HEK293 (cell line): ENCODE measurements at regions not wholly inside any gene's neighbourhood (a gene's known extent, or its start where the extent isn't known, plus 50 kb on each side); places are given as distances from the start of the nearest gene placed in this dataset.

ENCODE experiments used
- CTCF ChIA-PET: fragments of 350-600 bp; formaldehyde crosslinking; extraction: SDS; loops from one replicate; lab custom pipeline; 2021; ENCODE audit warnings: antibody characterized with exemption; lab: Yijun Ruan, JAX
- POLR2A ChIA-PET: fragments of 300-600 bp; formaldehyde crosslinking; extraction: SDS; loops from one replicate; lab custom pipeline; 2020; ENCODE audit warnings: antibody characterized with exemption, inconsistent platforms; lab: Yijun Ruan, JAX
- H3K27ac ChIP-seq: fragments of 200-500 bp; sonication (Bioruptor generic); 2 replicates; pipeline ENCODE4 v1.5.1; 2014; ENCODE audit warnings: low read depth, low read length, control low read depth, inconsistent platforms; ENCODE audit errors: extremely low read depth
- H3K36me3 ChIP-seq, 2 experiments: fragments of 200-500 bp in 1 of 2; sonication (Bioruptor generic) in 1 of 2; 1 replicate in 1 of 2; 2 replicates in 1 of 2; pipeline ENCODE4 v1.5.1; 2014 to 2017; ENCODE audit warnings: inconsistent platforms in 2 of 2, low read length in 2 of 2; ENCODE audit not compliant: control insufficient read depth in 2 of 2, insufficient read depth in 1 of 2
- H3K4me1 ChIP-seq: fragments of 200-500 bp; sonication (Bioruptor generic); 2 replicates; pipeline ENCODE4 v1.5.1; 2014; ENCODE audit warnings: mild to moderate bottlenecking, low read length, inconsistent platforms; ENCODE audit not compliant: control insufficient read depth, insufficient read depth
- H3K4me3 ChIP-seq: 2 replicates; pipeline ENCODE4 v1.5.1; 2011; ENCODE audit warnings: low read depth, mild to moderate bottlenecking, control low read depth, low read length, moderate library complexity
- H3K9me3 ChIP-seq: fragments of 200-500 bp; sonication (Bioruptor generic); 2 replicates; pipeline ENCODE4 v1.5.1; 2014; ENCODE audit warnings: low read depth, low read length, inconsistent platforms; ENCODE audit not compliant: control insufficient read depth, insufficient read depth
- EGR2 ChIP-seq: fragments of 450-650 bp; formaldehyde crosslinking; IDR thresholded peaks from 2 replicates; pipeline ENCODE4 v1.5.1; 2016; ENCODE audit warnings: low read depth, missing biosample characterization, missing genetic modification characterization
- GFI1B ChIP-seq: fragments of 450-650 bp; formaldehyde crosslinking; IDR thresholded peaks from 2 replicates; pipeline ENCODE4 v1.5.1; 2016; ENCODE audit warnings: missing biosample characterization, missing genetic modification characterization
- GLIS1 ChIP-seq: fragments of 450-650 bp; formaldehyde crosslinking; IDR thresholded peaks from 2 replicates; pipeline ENCODE4 v1.5.1; 2016; ENCODE audit warnings: missing biosample characterization, missing genetic modification characterization
- SALL2 ChIP-seq: fragments of 450-650 bp; formaldehyde crosslinking; IDR thresholded peaks from 2 replicates; pipeline ENCODE4 v1.5.0; 2017; ENCODE audit warnings: missing biosample characterization, mild to moderate bottlenecking, missing genetic modification characterization, borderline replicate concordance
- YY1 ChIP-seq: fragments of 450-650 bp; formaldehyde crosslinking; IDR thresholded peaks from 2 replicates; pipeline ENCODE4 v1.5.1; 2018; ENCODE audit warnings: missing biosample characterization, missing genetic modification characterization
- ZBTB48 ChIP-seq: fragments of 450-650 bp; formaldehyde crosslinking; IDR thresholded peaks from 2 replicates; pipeline ENCODE4 v1.5.1; 2016; ENCODE audit warnings: missing biosample characterization, missing genetic modification characterization
- ZFP37 ChIP-seq: fragments of 450-650 bp; formaldehyde crosslinking; IDR thresholded peaks from 2 replicates; pipeline ENCODE4 v1.5.1; 2016; ENCODE audit warnings: missing biosample characterization, missing genetic modification characterization
- ZFP41 ChIP-seq: fragments of 450-650 bp; formaldehyde crosslinking; IDR thresholded peaks from 2 replicates; pipeline ENCODE4 v1.5.1; 2016; ENCODE audit warnings: missing biosample characterization, missing genetic modification characterization, borderline replicate concordance
- ZNF10 ChIP-seq: fragments of 450-650 bp; formaldehyde crosslinking; IDR thresholded peaks from 2 replicates; pipeline ENCODE4 v1.5.1; 2017; ENCODE audit warnings: missing biosample characterization, missing genetic modification characterization
- ZNF175 ChIP-seq: fragments of 450-650 bp; formaldehyde crosslinking; IDR thresholded peaks from 2 replicates; pipeline ENCODE4 v1.5.1; 2016; ENCODE audit warnings: missing biosample characterization, missing genetic modification characterization
- ZNF280D ChIP-seq: fragments of 450-650 bp; formaldehyde crosslinking; IDR thresholded peaks from 2 replicates; pipeline ENCODE4 v1.5.1; 2016; ENCODE audit warnings: missing biosample characterization, missing genetic modification characterization
- ZNF341 ChIP-seq: fragments of 450-650 bp; formaldehyde crosslinking; IDR thresholded peaks from 2 replicates; pipeline ENCODE4; 2016; ENCODE audit warnings: low read depth, missing biosample characterization, missing genetic modification characterization
- ZNF510 ChIP-seq: fragments of 450-650 bp; formaldehyde crosslinking; IDR thresholded peaks from 2 replicates; pipeline ENCODE4 v1.5.1; 2018; ENCODE audit warnings: mild to moderate bottlenecking, missing genetic modification characterization, missing biosample characterization; ENCODE audit not compliant: insufficient replicate concordance
- ZNF624 ChIP-seq: fragments of 450-650 bp; formaldehyde crosslinking; IDR thresholded peaks from 2 replicates; pipeline ENCODE4 v1.5.1; 2017; ENCODE audit warnings: missing biosample characterization, missing genetic modification characterization
- ZNF677 ChIP-seq: fragments of 450-650 bp; IDR thresholded peaks from 2 replicates; pipeline ENCODE4 v1.5.0; 2018; ENCODE audit warnings: missing biosample characterization, mild to moderate bottlenecking, missing genetic modification characterization, moderate library complexity
- ZNF785 ChIP-seq: fragments of 450-650 bp; formaldehyde crosslinking; IDR thresholded peaks from 2 replicates; pipeline ENCODE4 v1.5.1; 2016; ENCODE audit warnings: missing biosample characterization, missing genetic modification characterization
- TF ChIP-seq, protein P1 (sequence below): fragments of 450-650 bp; formaldehyde crosslinking; IDR thresholded peaks from 2 replicates; pipeline ENCODE4 v1.5.1; 2016; ENCODE audit warnings: missing biosample characterization, missing genetic modification characterization, borderline replicate concordance
- TF ChIP-seq, protein P2 (sequence below): fragments of 450-650 bp; formaldehyde crosslinking; IDR thresholded peaks from 2 replicates; pipeline ENCODE4 v1.5.1; 2016; ENCODE audit warnings: missing biosample characterization, missing genetic modification characterization
- TF ChIP-seq, protein P3 (sequence below): fragments of 450-650 bp; formaldehyde crosslinking; IDR thresholded peaks from 2 replicates; pipeline ENCODE4 v1.5.1; 2016; ENCODE audit warnings: missing biosample characterization, missing genetic modification characterization

DNA sequence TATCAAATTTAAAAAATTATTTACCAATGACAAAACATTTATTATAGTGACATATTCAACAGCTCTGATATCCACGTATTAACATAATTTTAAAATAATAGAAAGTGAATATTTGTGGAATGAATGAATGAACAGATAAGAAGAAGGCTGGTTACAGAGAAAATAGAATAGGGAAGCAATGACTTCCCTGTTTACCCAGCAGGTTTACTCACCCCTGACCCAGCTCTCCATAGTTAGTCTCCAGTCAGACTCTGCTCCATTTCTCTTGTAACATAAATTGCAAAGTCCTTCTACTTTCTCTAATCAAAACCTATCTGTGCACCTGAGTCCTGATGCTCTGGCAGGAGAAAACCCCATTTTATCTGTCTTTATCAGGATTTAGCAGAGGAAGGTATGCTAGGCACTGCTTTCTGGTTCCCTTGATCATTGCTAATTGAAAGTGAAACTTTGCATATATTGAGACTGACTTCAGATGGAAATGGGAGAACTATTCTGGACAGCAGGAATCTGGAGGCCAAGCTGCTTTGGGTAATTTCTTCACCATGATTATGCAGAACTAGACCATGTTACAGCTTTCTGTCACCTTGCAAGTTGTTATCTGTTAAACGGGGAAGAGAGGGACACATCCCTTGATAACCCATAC lies 363.0 kb downstream of the FAT4 start:
- no peaks in the 10 kb centered on the region for H3K9me3 ChIP-seq
- no peak overlapping the region for H3K27ac ChIP-seq
- no peaks in the 10 kb centered on the region for H3K4me1 ChIP-seq
- ChIA-PET POLR2A (no interaction called here), CTCF (no interaction called here)
- no peak for TF ChIP-seq ZNF510 (tag by site-specific recombination)
- TF ChIP-seq, all 188 proteins: peak for 0
- H3K36me3 ChIP-seq = no peaks in the 10 kb centered on the region
- H3K4me3 ChIP-seq = no peak overlapping the region

DNA sequence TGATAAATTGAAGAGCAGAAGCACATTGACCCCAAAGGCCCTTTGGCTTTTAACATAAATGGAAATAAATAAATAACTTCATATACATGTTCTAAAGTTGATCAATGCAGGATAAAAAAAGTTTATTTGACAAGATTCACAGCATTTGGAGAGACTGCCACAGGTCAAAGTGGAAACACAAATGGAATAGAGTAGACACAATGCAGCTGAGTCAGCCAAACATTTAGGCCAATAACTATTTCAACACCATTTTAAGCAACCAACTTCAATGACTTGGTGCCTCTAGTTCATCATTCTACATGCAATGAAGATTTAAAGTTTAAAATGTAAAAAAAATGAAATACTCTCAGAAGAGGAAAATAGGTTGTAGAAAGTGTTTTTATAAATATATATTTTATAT lies 365.2 kb downstream of the FAT4 start:
- no peak overlapping the region for H3K4me3 ChIP-seq
- no peak overlapping the region for H3K27ac ChIP-seq
- CTCF ChIA-PET = no interaction called here
- no peaks in the 10 kb centered on the region for H3K36me3 ChIP-seq
- POLR2A ChIA-PET = no interaction called here
- H3K9me3 ChIP-seq = no peaks in the 10 kb centered on the region
- TF ChIP-seq, protein P1, sequence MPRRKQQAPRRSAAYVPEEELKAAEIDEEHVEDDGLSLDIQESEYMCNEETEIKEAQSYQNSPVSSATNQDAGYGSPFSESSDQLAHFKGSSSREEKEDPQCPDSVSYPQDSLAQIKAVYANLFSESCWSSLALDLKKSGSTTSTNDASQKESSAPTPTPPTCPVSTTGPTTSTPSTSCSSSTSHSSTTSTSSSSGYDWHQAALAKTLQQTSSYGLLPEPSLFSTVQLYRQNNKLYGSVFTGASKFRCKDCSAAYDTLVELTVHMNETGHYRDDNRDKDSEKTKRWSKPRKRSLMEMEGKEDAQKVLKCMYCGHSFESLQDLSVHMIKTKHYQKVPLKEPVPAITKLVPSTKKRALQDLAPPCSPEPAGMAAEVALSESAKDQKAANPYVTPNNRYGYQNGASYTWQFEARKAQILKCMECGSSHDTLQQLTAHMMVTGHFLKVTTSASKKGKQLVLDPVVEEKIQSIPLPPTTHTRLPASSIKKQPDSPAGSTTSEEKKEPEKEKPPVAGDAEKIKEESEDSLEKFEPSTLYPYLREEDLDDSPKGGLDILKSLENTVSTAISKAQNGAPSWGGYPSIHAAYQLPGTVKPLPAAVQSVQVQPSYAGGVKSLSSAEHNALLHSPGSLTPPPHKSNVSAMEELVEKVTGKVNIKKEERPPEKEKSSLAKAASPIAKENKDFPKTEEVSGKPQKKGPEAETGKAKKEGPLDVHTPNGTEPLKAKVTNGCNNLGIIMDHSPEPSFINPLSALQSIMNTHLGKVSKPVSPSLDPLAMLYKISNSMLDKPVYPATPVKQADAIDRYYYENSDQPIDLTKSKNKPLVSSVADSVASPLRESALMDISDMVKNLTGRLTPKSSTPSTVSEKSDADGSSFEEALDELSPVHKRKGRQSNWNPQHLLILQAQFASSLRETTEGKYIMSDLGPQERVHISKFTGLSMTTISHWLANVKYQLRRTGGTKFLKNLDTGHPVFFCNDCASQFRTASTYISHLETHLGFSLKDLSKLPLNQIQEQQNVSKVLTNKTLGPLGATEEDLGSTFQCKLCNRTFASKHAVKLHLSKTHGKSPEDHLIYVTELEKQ = no peak
- no peak for TF ChIP-seq ZNF624 (tag by site-specific recombination)
- TF ChIP-seq ZNF280D = no peak
- no peak for TF ChIP-seq ZNF785 (tag by site-specific recombination)
- TF ChIP-seq SALL2 (tag by site-specific recombination) = no peak
- TF ChIP-seq, protein P2, sequence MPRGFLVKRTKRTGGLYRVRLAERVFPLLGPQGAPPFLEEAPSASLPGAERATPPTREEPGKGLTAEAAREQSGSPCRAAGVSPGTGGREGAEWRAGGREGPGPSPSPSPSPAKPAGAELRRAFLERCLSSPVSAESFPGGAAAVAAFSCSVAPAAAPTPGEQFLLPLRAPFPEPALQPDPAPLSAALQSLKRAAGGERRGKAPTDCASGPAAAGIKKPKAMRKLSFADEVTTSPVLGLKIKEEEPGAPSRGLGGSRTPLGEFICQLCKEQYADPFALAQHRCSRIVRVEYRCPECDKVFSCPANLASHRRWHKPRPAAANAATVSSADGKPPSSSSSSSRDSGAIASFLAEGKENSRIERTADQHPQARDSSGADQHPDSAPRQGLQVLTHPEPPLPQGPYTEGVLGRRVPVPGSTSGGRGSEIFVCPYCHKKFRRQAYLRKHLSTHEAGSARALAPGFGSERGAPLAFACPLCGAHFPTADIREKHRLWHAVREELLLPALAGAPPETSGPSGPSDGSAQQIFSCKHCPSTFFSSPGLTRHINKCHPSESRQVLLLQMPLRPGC = no peak
- TF ChIP-seq YY1 (tag by site-specific recombination) = no peak
- TF ChIP-seq ZNF10 = no peak
- no peak for TF ChIP-seq ZFP41 (tag by site-specific recombination)
- TF ChIP-seq ZNF677 (tag by site-specific recombination) = no peak
- TF ChIP-seq ZBTB48 = no peak
- no peak for TF ChIP-seq ZNF175
- no peak for TF ChIP-seq ZFP37 (tag by site-specific recombination)
- no peak for TF ChIP-seq GLIS1 (tag by site-specific recombination)
- TF ChIP-seq ZNF341 = no peak
- no peak for TF ChIP-seq GFI1B (tag by site-specific recombination)
- no peak for TF ChIP-seq EGR2 (tag by site-specific recombination)
- TF ChIP-seq, protein P3, sequence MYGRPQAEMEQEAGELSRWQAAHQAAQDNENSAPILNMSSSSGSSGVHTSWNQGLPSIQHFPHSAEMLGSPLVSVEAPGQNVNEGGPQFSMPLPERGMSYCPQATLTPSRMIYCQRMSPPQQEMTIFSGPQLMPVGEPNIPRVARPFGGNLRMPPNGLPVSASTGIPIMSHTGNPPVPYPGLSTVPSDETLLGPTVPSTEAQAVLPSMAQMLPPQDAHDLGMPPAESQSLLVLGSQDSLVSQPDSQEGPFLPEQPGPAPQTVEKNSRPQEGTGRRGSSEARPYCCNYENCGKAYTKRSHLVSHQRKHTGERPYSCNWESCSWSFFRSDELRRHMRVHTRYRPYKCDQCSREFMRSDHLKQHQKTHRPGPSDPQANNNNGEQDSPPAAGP = no peak
- TF ChIP-seq, all 188 proteins: peak for 0
- H3K4me1 ChIP-seq = no peaks in the 10 kb centered on the region
